OCI-LY3 (cell line): ENCODE measurements at regions not wholly inside any gene's neighbourhood (a gene's known extent, or its start where the extent isn't known, plus 50 kb on each side); places are given as distances from the start of the nearest gene placed in this dataset.

Experiments used
- H2AFZ ChIP-seq: fragments of 200-600, 300-600 bp; shearing (Covaris generic); 2 replicates; pipeline ENCODE4 v1.6.0; 2014; ENCODE audit warnings: antibody characterized with exemption, low read depth, low read length
- H3K27ac ChIP-seq: fragments of 200-600, 300-600 bp; sonication (generic); 2 replicates; pipeline ENCODE4 v1.5.1; 2014; ENCODE audit warnings: mild to moderate bottlenecking, low read length, moderate library complexity, mixed read lengths
- H3K27me3 ChIP-seq: fragments of 200-600, 300-600 bp; sonication (generic); 2 replicates; pipeline ENCODE4 v1.6.1; 2014; ENCODE audit warnings: low read depth, low read length, mixed read lengths
- H3K36me3 ChIP-seq: fragments of 200-600, 300-600 bp; sonication (generic); replicated peaks from 2 replicates; pipeline ENCODE3; 2014; ENCODE audit warnings: low read depth, low read length, mixed read lengths
- H3K4me1 ChIP-seq: fragments of 300-600, 200-600 bp; sonication (generic); 2 replicates; pipeline ENCODE4 v1.6.1; 2014; ENCODE audit warnings: low read length, mixed read lengths
- H3K4me2 ChIP-seq: fragments of 200-600, 300-600 bp; sonication (generic); 2 replicates; pipeline ENCODE4 v1.6.1; 2014; ENCODE audit warnings: low read length, mixed read lengths
- H3K4me3 ChIP-seq: fragments of 300-600, 200-600 bp; sonication (generic); 2 replicates; pipeline ENCODE4 v1.5.1; 2014; ENCODE audit warnings: antibody characterized with exemption, mild to moderate bottlenecking, low read length, moderate library complexity
- H3K79me2 ChIP-seq: fragments of 300-600, 200-600 bp; shearing (Covaris generic); 2 replicates; pipeline ENCODE4 v1.6.1; 2014; ENCODE audit warnings: mild to moderate bottlenecking, low read length, mixed read lengths
- H3K9ac ChIP-seq: fragments of 300-600, 200-600 bp; shearing (Covaris generic); 2 replicates; pipeline ENCODE4 v1.6.0; 2014; ENCODE audit warnings: mild to moderate bottlenecking, low read length, moderate library complexity
- H3K9me3 ChIP-seq: fragments of 200-600, 300-600 bp; shearing (Covaris generic); 2 replicates; pipeline ENCODE4 v1.6.1; 2014; ENCODE audit warnings: low read length, mixed read lengths; ENCODE audit not compliant: insufficient read depth
- H4K20me1 ChIP-seq: fragments of 200-600, 300-600 bp; sonication (generic); 2 replicates; pipeline ENCODE4 v1.6.1; 2016; ENCODE audit warnings: low read length, mixed read lengths; ENCODE audit not compliant: insufficient read depth
- EZH2phosphoT487 ChIP-seq: fragments of 200-600 bp; shearing (Covaris generic); IDR thresholded peaks from 2 replicates; pipeline ENCODE4 v1.6.1; 2018; ENCODE audit warnings: antibody characterized with exemption, mixed run types, low read depth
- TF ChIP-seq, protein P1 (sequence below): fragments of 200-600, 300-600 bp; sonication (generic); IDR thresholded peaks from 2 replicates; pipeline ENCODE4 v1.5.1; 2014; ENCODE audit warnings: antibody characterized with exemption, low read length, low read depth

DNA sequence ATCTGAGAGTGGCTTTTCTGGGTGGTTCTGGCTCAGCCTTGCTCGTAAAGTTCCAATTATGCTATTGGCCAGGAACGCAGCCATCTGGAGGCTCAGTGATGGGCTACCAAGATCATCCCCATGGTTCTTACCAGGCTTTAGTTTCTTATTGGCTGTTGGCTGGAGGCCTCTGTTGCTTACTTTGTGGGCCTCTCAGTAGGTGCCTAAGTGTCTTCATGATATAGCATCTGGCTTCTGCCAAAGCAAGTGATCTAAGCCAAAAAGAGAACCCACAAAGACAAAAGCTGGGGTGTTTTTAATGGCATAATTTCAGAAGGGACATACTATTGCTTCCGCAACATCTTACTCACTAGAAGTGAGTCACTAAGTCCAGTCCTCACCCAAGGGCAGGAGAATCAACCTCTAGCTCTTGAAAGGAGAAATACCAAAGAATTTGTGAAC, 132.0 kb upstream of the MDFIC start:
- Histone ChIP-seq H3K36me3 (peaks cover 3% of the 10 kb centered on the region), H2AFZ (no peak overlapping the region), H3K79me2 (no peaks in the 10 kb centered on the region), H3K9me3 (no peaks in the 10 kb centered on the region), H3K4me3 (no peak overlapping the region), H3K9ac (no peak overlapping the region), H3K4me1 (peaks cover 30% of the 10 kb centered on the region), H4K20me1 (no peaks in the 10 kb centered on the region), H3K4me2 (no peak overlapping the region), H3K27ac (no peak overlapping the region), H3K27me3 (no peaks in the 10 kb centered on the region)
- TF ChIP-seq, protein P1, sequence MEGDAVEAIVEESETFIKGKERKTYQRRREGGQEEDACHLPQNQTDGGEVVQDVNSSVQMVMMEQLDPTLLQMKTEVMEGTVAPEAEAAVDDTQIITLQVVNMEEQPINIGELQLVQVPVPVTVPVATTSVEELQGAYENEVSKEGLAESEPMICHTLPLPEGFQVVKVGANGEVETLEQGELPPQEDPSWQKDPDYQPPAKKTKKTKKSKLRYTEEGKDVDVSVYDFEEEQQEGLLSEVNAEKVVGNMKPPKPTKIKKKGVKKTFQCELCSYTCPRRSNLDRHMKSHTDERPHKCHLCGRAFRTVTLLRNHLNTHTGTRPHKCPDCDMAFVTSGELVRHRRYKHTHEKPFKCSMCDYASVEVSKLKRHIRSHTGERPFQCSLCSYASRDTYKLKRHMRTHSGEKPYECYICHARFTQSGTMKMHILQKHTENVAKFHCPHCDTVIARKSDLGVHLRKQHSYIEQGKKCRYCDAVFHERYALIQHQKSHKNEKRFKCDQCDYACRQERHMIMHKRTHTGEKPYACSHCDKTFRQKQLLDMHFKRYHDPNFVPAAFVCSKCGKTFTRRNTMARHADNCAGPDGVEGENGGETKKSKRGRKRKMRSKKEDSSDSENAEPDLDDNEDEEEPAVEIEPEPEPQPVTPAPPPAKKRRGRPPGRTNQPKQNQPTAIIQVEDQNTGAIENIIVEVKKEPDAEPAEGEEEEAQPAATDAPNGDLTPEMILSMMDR, result no peak
- TF ChIP-seq EZH2phosphoT487, result no peak

DNA sequence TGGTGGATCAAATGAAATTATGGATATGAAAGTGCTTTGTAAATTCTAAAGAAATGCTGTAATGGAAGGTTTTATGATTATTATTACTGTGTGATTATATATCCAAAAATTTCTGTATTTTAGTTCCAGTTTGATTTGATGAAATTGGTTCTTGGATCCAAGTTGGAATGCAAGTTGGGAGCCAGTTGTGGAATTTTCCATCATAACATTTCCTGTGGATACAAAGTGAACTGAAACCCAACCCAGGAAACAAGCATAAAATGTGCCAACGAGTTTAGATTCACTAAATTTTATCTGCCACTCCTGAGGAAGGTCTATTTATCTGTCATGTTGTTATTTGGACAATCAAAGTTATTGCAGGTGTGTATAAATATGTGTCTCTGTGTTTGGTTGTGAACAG, 131.4 kb upstream of the MDFIC start:
- H2AFZ ChIP-seq, result no peak overlapping the region
- no peaks in the 10 kb centered on the region for H4K20me1 ChIP-seq
- no peak overlapping the region for H3K4me3 ChIP-seq
- H3K27me3 ChIP-seq, result no peaks in the 10 kb centered on the region
- no peak overlapping the region for H3K27ac ChIP-seq
- no peaks in the 10 kb centered on the region for H3K9me3 ChIP-seq
- H3K4me2 ChIP-seq, result no peak overlapping the region
- H3K4me1 ChIP-seq, result peaks cover 30% of the 10 kb centered on the region
- TF ChIP-seq EZH2phosphoT487, result no peak
- TF ChIP-seq, protein P1, result no peak
- H3K9ac ChIP-seq, result no peak overlapping the region
- peaks cover 3% of the 10 kb centered on the region for H3K36me3 ChIP-seq
- H3K79me2 ChIP-seq, result no peaks in the 10 kb centered on the region

DNA sequence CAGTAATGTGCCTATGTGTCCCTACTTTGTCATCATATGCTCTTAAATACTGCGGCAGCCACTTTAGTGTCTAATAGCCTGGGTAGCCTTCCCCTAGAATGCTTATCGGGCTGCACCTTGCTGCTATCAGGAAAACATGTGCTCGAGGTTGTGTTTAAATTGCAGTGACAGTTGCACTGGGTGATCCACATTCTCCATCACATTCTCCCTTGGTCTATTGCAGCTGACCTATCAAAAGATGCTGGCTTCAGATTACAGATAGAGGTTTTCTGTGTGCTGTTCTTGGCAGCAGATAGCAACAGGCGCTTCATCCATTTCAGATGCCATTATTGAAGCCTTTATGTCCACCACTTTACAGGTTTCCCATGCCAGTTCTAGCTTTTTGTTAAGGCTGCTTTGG, 130.1 kb upstream of the MDFIC start:
- Histone ChIP-seq H3K27me3 (no peaks in the 10 kb centered on the region), H3K4me3 (no peak overlapping the region), H3K27ac (no peak overlapping the region), H3K4me2 (no peak overlapping the region), H3K79me2 (no peaks in the 10 kb centered on the region), H3K9me3 (no peaks in the 10 kb centered on the region), H3K36me3 (peaks cover 3% of the 10 kb centered on the region), H2AFZ (no peak overlapping the region), H3K4me1 (peaks cover 21% of the 10 kb centered on the region), H4K20me1 (no peaks in the 10 kb centered on the region), H3K9ac (no peak overlapping the region)
- TF ChIP-seq EZH2phosphoT487, result no peak
- TF ChIP-seq, protein P1, result no peak

DNA sequence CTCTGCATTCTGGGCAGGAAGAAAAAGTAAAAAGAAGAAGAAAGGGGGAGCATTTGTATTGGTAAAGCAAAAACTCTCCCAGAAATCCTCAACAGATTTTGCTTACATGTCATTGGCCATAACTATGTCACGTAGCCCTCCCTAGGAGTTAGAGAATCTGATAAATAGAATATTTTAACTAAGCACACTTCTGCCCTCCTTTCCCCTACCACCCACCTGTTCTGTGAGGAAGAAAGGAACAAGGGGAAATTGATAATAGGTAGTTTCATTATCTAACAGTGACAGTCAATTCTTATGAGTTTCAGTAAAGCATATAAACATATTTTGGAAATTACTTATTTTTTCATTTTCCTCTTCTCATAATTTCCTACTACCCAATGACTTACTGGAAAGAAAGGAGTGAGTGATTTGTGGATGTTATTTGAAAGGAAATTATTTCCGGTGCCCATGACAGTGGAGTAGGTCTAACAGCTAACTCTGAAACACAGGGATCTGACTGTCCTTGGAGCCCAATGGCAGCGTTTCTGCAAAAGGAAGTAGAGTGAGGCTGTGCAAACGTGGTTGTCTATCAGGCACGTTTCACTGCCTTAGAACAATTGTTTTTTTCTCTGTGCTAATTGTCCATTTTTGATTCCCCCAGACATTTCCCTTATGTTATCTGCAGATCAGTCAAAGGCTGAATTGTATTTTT, 128.6 kb upstream of the MDFIC start:
- TF ChIP-seq, protein P1, result no peak
- TF ChIP-seq EZH2phosphoT487, result no peak
- no peak overlapping the region for H3K4me3 ChIP-seq

More for the DNA sequence above, 128.6 kb upstream of the MDFIC start:
- Histone ChIP-seq H2AFZ (peak overlapping the region; percentile 22; the same call in 1 of the 2 replicates), H3K36me3 (peaks cover 3% of the 10 kb centered on the region), H3K27ac (no peak overlapping the region), H3K9ac (no peak overlapping the region), H4K20me1 (no peaks in the 10 kb centered on the region), H3K79me2 (no peaks in the 10 kb centered on the region), H3K9me3 (no peaks in the 10 kb centered on the region), H3K27me3 (no peaks in the 10 kb centered on the region), H3K4me1 (peaks cover 22% of the 10 kb centered on the region), H3K4me2 (peak overlapping the region; percentile 17; the same call in 1 of the 2 replicates)
